ENCODE measurements at regions not wholly inside any gene's neighbourhood (a gene's known extent, or its start where the extent isn't known, plus 50 kb on each side); places are given as distances from the start of the nearest gene placed in this dataset.
"Not testable (repeated sequence)": the region's sequence is repeated elsewhere in the genome, so short reads cannot be mapped to it uniquely, and the experiment has no call there.

GRCh38 chr6:94570581-94570980, 1006.8 kb upstream of the MANEA start:
- Histone ChIP-seq H3K36me3 (no peaks in the 10 kb centered on the region), H3K9me3 (no peaks in the 10 kb centered on the region), H3K4me1 (no peaks in the 10 kb centered on the region), H3K27ac (no peak overlapping the region), H3K4me3 (no peak overlapping the region), H3K27me3 (no peaks in the 10 kb centered on the region)
- DNase-seq = no peak
- no peak for TF ChIP-seq CTCF (IDR thresholded peaks at IDR 0.05)
- intact Hi-C loops (cut with DNase I; ENCODE audit: low total_unique reads) = no loop called here

- H3K4me3 ChIP-seq = no peak overlapping the region
- H3K4me1 ChIP-seq = no peaks in the 10 kb centered on the region
- no peak for TF ChIP-seq CTCF (IDR thresholded peaks at IDR 0.05)
- intact Hi-C loops (cut with DNase I; ENCODE audit: low total_unique reads) = no loop called here
- H3K27me3 ChIP-seq = no peaks in the 10 kb centered on the region
- no peak overlapping the region for H3K27ac ChIP-seq
- H3K36me3 ChIP-seq = no peaks in the 10 kb centered on the region
- DNase-seq = no peak
- H3K9me3 ChIP-seq = no peaks in the 10 kb centered on the region
These were observed 1014.5 kb upstream of the MANEA start for GRCh38 chr6:94562846-94563245.

- no peaks in the 10 kb centered on the region for H3K4me1 ChIP-seq
- DNase-seq = no peak
- no peaks in the 10 kb centered on the region for H3K9me3 ChIP-seq
- no peak overlapping the region for H3K4me3 ChIP-seq
- no peak for TF ChIP-seq CTCF (IDR thresholded peaks at IDR 0.05)
- intact Hi-C loops (cut with DNase I; ENCODE audit: low total_unique reads) = no loop called here
- H3K36me3 ChIP-seq = no peaks in the 10 kb centered on the region
- H3K27me3 ChIP-seq = no peaks in the 10 kb centered on the region
- no peak overlapping the region for H3K27ac ChIP-seq
These were observed 1017.4 kb upstream of the MANEA start for GRCh38 chr6:94559829-94560537.

GRCh38 chr6:94557207-94557606, 1020.1 kb upstream of the MANEA start:
- intact Hi-C loops (cut with DNase I; ENCODE audit: low total_unique reads); H3K27ac ChIP-seq; H3K9me3 ChIP-seq; H3K36me3 ChIP-seq; H3K27me3 ChIP-seq; H3K4me3 ChIP-seq; DNase-seq; H3K4me1 ChIP-seq: not testable (repeated sequence)

- intact Hi-C loops (cut with DNase I; ENCODE audit: low total_unique reads) = no loop called here
- no peak for TF ChIP-seq CTCF (IDR thresholded peaks at IDR 0.05)
- Histone ChIP-seq H3K4me3 (no peak overlapping the region), H3K27me3 (no peaks in the 10 kb centered on the region), H3K36me3 (no peaks in the 10 kb centered on the region), H3K9me3 (no peaks in the 10 kb centered on the region), H3K4me1 (no peaks in the 10 kb centered on the region), H3K27ac (no peak overlapping the region)
- no peak for DNase-seq
These were observed 1029.1 kb upstream of the MANEA start for GRCh38 chr6:94548201-94548600.

GRCh38 chr6:94535798-94536197, 1041.5 kb upstream of the MANEA start:
- no peak for TF ChIP-seq CTCF (IDR thresholded peaks at IDR 0.05)
- H3K9me3 ChIP-seq = no peaks in the 10 kb centered on the region
- no peak for DNase-seq
- no peak overlapping the region for H3K4me3 ChIP-seq
- intact Hi-C loops (cut with DNase I; ENCODE audit: low total_unique reads) = no loop called here
- H3K36me3 ChIP-seq = no peaks in the 10 kb centered on the region
- H3K4me1 ChIP-seq = no peaks in the 10 kb centered on the region
- no peaks in the 10 kb centered on the region for H3K27me3 ChIP-seq
- H3K27ac ChIP-seq = no peak overlapping the region
